GM23338 (cell line): ENCODE measurements at regions not wholly inside any gene's neighbourhood (a gene's known extent, or its start where the extent isn't known, plus 50 kb on each side); places are given as distances from the start of the nearest gene placed in this dataset.

Experiments used
- ATAC-seq: fragments of 200-7000 bp; cut with Tn5 transposase; 3 replicates; pipeline ENCODE4 v1.9.1; 2020
- DNase-seq: peaks from one replicate; pipeline ENCODE4 v3.0.0-alpha.2; 2015; ENCODE audit warnings: low spot score
- H2AFZ ChIP-seq: fragments of 200-600 bp; sonication (generic); 2 replicates; pipeline ENCODE4 v1.8.0; 2016; ENCODE audit warnings: antibody characterized with exemption, mild to moderate bottlenecking, moderate library complexity
- H3F3A ChIP-seq: fragments of 200-600 bp; sonication (generic); replicated peaks from 2 replicates; pipeline ENCODE4 v1.8.0; 2017; ENCODE audit warnings: antibody characterized with exemption, mixed run types, low read depth
- H3K27ac ChIP-seq: fragments of 200-600 bp; sonication (generic); 2 replicates; pipeline ENCODE4 v1.6.1; 2016; ENCODE audit warnings: low read depth
- H3K27me3 ChIP-seq: fragments of 200-600 bp; sonication (generic); 2 replicates; pipeline ENCODE4 v1.8.0; 2016; ENCODE audit warnings: mild to moderate bottlenecking, mixed run types, moderate library complexity; ENCODE audit not compliant: insufficient read depth
- H3K36me3 ChIP-seq: fragments of 200-600 bp; sonication (generic); 2 replicates; pipeline ENCODE4 v1.8.0; 2016; ENCODE audit warnings: mild to moderate bottlenecking; ENCODE audit not compliant: insufficient read depth
- H3K4me1 ChIP-seq: fragments of 200-600 bp; sonication (generic); 2 replicates; pipeline ENCODE4 v1.8.0; 2016; ENCODE audit warnings: mild to moderate bottlenecking, moderate library complexity; ENCODE audit not compliant: insufficient read depth
- H3K4me2 ChIP-seq: fragments of 200-600 bp; sonication (generic); 2 replicates; pipeline ENCODE4 v1.7.1; 2017; ENCODE audit warnings: mixed run types
- H3K4me3 ChIP-seq: fragments of 200-600 bp; sonication (generic); 2 replicates; pipeline ENCODE4 v1.6.1; 2016; ENCODE audit warnings: mixed run types
- H3K79me2 ChIP-seq: fragments of 200-600 bp; sonication (generic); replicated peaks from 2 replicates; pipeline ENCODE4 v1.8.0; 2017; ENCODE audit warnings: mild to moderate bottlenecking; ENCODE audit not compliant: insufficient read depth
- H3K9me2 ChIP-seq: fragments of 200-600 bp; sonication (generic); 2 replicates; pipeline ENCODE4 v1.8.0; 2017; ENCODE audit not compliant: insufficient read depth
- H4K20me1 ChIP-seq: fragments of 200-600 bp; sonication (generic); replicated peaks from 2 replicates; pipeline ENCODE4 v1.8.0; 2017; ENCODE audit warnings: mild to moderate bottlenecking; ENCODE audit not compliant: insufficient read depth
- H3K27ac Mint-ChIP-seq: 2 replicates; pipeline ENCODE4 v1.8.0; 2020; ENCODE audit warnings: inconsistent platforms, mild to moderate bottlenecking, moderate library complexity, mixed read lengths
- H3K27me3 Mint-ChIP-seq: 3 replicates; pipeline ENCODE4 v1.8.0; 2022; ENCODE audit warnings: low read depth, mild to moderate bottlenecking, moderate library complexity, mixed read lengths, inconsistent platforms; ENCODE audit not compliant: insufficient read depth, poor library complexity
- H3K36me3 Mint-ChIP-seq: 3 replicates; pipeline ENCODE4 v1.8.0; 2021; ENCODE audit warnings: low read depth, mild to moderate bottlenecking, inconsistent platforms, moderate library complexity, mixed read lengths
- H3K4me1 Mint-ChIP-seq: 3 replicates; pipeline ENCODE4 v1.8.0; 2020; ENCODE audit warnings: mild to moderate bottlenecking, inconsistent platforms, mixed read lengths
- H3K4me3 Mint-ChIP-seq: 3 replicates; pipeline ENCODE4 v1.8.0; 2021; ENCODE audit warnings: moderate library complexity, mild to moderate bottlenecking, inconsistent platforms, mixed read lengths
- H3K9me3 Mint-ChIP-seq: 3 replicates; pipeline ENCODE4 v1.8.0; 2020; ENCODE audit warnings: moderate library complexity, mild to moderate bottlenecking, inconsistent platforms, mixed read lengths
- CTCF ChIP-seq, 2 experiments: fragments of 200-600 bp in 1 of 2; sonication (generic) in 1 of 2; conservative IDR thresholded peaks; 2 replicates each; pipeline versions ENCODE4 v1.5.1 to v1.6.1; 2016 to 2017; ENCODE audit warnings: antibody characterized with exemption in 2 of 2, low read depth in 2 of 2, mild to moderate bottlenecking in 2 of 2, moderate library complexity in 1 of 2
- ETS1 ChIP-seq: IDR thresholded peaks from 2 replicates; pipeline ENCODE4 v1.6.1; 2016; ENCODE audit warnings: antibody characterized with exemption
- EZH2 ChIP-seq: fragments of 200-600 bp; sonication (generic); IDR thresholded peaks from one replicate; pipeline ENCODE4 v1.8.0; 2017; ENCODE audit warnings: antibody characterized with exemption, mild to moderate bottlenecking, low read depth; ENCODE audit not compliant: unreplicated experiment
- EZH2phosphoT487 ChIP-seq: fragments of 200-600 bp; sonication (generic); IDR thresholded peaks from one replicate; pipeline ENCODE4 v1.8.1; 2018; ENCODE audit warnings: antibody characterized with exemption; ENCODE audit not compliant: unreplicated experiment
- JUNB ChIP-seq: IDR thresholded peaks from one replicate; pipeline ENCODE4 v1.6.1; 2016; ENCODE audit warnings: antibody characterized with exemption; ENCODE audit not compliant: unreplicated experiment
- NANOG ChIP-seq: IDR thresholded peaks from 2 replicates; pipeline ENCODE4 v1.6.1; 2016; ENCODE audit warnings: antibody characterized with exemption, borderline replicate concordance
- POLR2AphosphoS5 ChIP-seq: IDR thresholded peaks from 2 replicates; pipeline ENCODE4 v1.6.1; 2016; ENCODE audit warnings: antibody characterized with exemption, low read depth
- STAT1 ChIP-seq: IDR thresholded peaks from one replicate; pipeline ENCODE4 v1.6.1; 2016; ENCODE audit warnings: antibody characterized with exemption; ENCODE audit not compliant: unreplicated experiment
- ZNF114 ChIP-seq: fragments of 250-450 bp; sonication (Bioruptor Pico); IDR thresholded peaks from 2 replicates; pipeline ENCODE4 v1.5.0; 2020; ENCODE audit warnings: mild to moderate bottlenecking, moderate library complexity
- ZNF331 ChIP-seq: fragments of 250-450 bp; sonication (Bioruptor Pico); IDR thresholded peaks from 2 replicates; pipeline ENCODE4 v1.5.0; 2020; ENCODE audit warnings: low read depth, mild to moderate bottlenecking, moderate library complexity
- TF ChIP-seq, protein P1 (sequence below): fragments of 250-450 bp; sonication (Bioruptor Pico); IDR thresholded peaks from 2 replicates; pipeline ENCODE4 v1.5.0; 2020; ENCODE audit warnings: mild to moderate bottlenecking, moderate library complexity
- TF ChIP-seq, protein P2 (sequence below): IDR thresholded peaks from one replicate; pipeline ENCODE4 v1.6.1; 2018; ENCODE audit warnings: antibody characterized with exemption; ENCODE audit not compliant: unreplicated experiment

- TF ChIP-seq, protein P1, sequence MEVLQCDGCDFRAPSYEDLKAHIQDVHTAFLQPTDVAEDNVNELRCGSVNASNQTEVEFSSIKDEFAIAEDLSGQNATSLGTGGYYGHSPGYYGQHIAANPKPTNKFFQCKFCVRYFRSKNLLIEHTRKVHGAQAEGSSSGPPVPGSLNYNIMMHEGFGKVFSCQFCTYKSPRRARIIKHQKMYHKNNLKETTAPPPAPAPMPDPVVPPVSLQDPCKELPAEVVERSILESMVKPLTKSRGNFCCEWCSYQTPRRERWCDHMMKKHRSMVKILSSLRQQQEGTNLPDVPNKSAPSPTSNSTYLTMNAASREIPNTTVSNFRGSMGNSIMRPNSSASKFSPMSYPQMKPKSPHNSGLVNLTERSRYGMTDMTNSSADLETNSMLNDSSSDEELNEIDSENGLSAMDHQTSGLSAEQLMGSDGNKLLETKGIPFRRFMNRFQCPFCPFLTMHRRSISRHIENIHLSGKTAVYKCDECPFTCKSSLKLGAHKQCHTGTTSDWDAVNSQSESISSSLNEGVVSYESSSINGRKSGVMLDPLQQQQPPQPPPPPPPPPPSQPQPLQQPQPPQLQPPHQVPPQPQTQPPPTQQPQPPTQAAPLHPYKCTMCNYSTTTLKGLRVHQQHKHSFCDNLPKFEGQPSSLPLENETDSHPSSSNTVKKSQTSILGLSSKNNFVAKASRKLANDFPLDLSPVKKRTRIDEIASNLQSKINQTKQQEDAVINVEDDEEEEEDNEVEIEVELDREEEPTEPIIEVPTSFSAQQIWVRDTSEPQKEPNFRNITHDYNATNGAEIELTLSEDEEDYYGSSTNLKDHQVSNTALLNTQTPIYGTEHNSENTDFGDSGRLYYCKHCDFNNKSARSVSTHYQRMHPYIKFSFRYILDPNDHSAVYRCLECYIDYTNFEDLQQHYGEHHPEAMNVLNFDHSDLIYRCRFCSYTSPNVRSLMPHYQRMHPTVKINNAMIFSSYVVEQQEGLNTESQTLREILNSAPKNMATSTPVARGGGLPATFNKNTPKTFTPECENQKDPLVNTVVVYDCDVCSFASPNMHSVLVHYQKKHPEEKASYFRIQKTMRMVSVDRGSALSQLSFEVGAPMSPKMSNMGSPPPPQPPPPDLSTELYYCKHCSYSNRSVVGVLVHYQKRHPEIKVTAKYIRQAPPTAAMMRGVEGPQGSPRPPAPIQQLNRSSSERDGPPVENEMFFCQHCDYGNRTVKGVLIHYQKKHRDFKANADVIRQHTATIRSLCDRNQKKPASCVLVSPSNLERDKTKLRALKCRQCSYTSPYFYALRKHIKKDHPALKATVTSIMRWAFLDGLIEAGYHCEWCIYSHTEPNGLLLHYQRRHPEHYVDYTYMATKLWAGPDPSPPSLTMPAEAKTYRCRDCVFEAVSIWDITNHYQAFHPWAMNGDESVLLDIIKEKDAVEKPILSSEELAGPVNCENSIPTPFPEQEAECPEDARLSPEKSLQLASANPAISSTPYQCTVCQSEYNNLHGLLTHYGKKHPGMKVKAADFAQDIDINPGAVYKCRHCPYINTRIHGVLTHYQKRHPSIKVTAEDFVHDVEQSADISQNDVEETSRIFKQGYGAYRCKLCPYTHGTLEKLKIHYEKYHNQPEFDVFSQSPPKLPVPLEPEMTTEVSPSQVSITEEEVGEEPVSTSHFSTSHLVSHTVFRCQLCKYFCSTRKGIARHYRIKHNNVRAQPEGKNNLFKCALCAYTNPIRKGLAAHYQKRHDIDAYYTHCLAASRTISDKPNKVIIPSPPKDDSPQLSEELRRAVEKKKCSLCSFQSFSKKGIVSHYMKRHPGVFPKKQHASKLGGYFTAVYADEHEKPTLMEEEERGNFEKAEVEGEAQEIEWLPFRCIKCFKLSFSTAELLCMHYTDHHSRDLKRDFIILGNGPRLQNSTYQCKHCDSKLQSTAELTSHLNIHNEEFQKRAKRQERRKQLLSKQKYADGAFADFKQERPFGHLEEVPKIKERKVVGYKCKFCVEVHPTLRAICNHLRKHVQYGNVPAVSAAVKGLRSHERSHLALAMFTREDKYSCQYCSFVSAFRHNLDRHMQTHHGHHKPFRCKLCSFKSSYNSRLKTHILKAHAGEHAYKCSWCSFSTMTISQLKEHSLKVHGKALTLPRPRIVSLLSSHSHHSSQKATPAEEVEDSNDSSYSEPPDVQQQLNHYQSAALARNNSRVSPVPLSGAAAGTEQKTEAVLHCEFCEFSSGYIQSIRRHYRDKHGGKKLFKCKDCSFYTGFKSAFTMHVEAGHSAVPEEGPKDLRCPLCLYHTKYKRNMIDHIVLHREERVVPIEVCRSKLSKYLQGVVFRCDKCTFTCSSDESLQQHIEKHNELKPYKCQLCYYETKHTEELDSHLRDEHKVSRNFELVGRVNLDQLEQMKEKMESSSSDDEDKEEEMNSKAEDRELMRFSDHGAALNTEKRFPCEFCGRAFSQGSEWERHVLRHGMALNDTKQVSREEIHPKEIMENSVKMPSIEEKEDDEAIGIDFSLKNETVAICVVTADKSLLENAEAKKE (CRISPR knock-in tag) = no peak
- TF ChIP-seq ZNF331 (CRISPR knock-in tag) (no peak), JUNB (no peak), EZH2 (no peak), CTCF (conservative IDR thresholded peaks at IDR 0.05; ENCODE audit: low read depth in 2 of 2) (no peak), ZNF114 (CRISPR knock-in tag) (no peak), NANOG (no peak), EZH2phosphoT487 (no peak), POLR2AphosphoS5 (no peak), STAT1 (no peak)
Observed at GRCh38 chr11:23283666-23284065, 423.4 kb upstream of the CCDC179 start (continued).

DNA sequence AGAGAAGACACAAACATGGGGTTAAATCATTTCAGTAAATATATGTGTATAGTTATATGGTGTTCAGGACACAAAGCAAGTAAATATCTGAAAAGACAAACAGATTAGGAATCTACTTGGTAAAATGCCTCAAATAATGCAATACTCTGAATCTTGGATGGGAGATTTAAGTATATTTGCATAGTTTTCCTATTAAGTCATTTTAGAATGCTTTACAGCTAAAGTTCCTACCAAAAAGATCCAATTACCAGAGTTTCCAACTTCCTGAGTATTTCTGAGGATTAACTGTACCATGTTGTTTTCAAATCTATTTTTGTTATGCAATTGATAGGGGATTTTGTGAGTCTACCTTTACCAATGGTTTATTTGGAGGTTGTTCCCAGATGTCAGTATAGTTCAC lies 424.4 kb upstream of the CCDC179 start:
- no peaks in the 10 kb centered on the region; the same call in 1 of the 2 replicates for H3K4me1 ChIP-seq
- H3K27me3 ChIP-seq = no peaks in the 10 kb centered on the region
- no peaks in the 10 kb centered on the region for H4K20me1 ChIP-seq
- no peaks in the 10 kb centered on the region for H3K27me3 Mint-ChIP-seq
- H3K4me3 Mint-ChIP-seq = no peak overlapping the region
- no peak overlapping the region for H2AFZ ChIP-seq
- H3K4me2 ChIP-seq = no peak overlapping the region
- H3K36me3 Mint-ChIP-seq = no peaks in the 10 kb centered on the region
- no peaks in the 10 kb centered on the region for H3K36me3 ChIP-seq
- H3K4me1 Mint-ChIP-seq = no peaks in the 10 kb centered on the region
- H3F3A ChIP-seq = no peaks in the 10 kb centered on the region
- no peak overlapping the region for H3K4me3 ChIP-seq
- DNase-seq = no peak
- no peak for ATAC-seq
- H3K27ac Mint-ChIP-seq = no peak overlapping the region
- no peak overlapping the region for H3K27ac ChIP-seq
- no peaks in the 10 kb centered on the region for H3K9me2 ChIP-seq
- no peaks in the 10 kb centered on the region for H3K9me3 Mint-ChIP-seq
- no peaks in the 10 kb centered on the region for H3K79me2 ChIP-seq
- no peak for TF ChIP-seq EZH2phosphoT487
- no peak for TF ChIP-seq ETS1
- TF ChIP-seq STAT1 = no peak
- TF ChIP-seq ZNF331 (CRISPR knock-in tag) = no peak
- TF ChIP-seq, protein P2, sequence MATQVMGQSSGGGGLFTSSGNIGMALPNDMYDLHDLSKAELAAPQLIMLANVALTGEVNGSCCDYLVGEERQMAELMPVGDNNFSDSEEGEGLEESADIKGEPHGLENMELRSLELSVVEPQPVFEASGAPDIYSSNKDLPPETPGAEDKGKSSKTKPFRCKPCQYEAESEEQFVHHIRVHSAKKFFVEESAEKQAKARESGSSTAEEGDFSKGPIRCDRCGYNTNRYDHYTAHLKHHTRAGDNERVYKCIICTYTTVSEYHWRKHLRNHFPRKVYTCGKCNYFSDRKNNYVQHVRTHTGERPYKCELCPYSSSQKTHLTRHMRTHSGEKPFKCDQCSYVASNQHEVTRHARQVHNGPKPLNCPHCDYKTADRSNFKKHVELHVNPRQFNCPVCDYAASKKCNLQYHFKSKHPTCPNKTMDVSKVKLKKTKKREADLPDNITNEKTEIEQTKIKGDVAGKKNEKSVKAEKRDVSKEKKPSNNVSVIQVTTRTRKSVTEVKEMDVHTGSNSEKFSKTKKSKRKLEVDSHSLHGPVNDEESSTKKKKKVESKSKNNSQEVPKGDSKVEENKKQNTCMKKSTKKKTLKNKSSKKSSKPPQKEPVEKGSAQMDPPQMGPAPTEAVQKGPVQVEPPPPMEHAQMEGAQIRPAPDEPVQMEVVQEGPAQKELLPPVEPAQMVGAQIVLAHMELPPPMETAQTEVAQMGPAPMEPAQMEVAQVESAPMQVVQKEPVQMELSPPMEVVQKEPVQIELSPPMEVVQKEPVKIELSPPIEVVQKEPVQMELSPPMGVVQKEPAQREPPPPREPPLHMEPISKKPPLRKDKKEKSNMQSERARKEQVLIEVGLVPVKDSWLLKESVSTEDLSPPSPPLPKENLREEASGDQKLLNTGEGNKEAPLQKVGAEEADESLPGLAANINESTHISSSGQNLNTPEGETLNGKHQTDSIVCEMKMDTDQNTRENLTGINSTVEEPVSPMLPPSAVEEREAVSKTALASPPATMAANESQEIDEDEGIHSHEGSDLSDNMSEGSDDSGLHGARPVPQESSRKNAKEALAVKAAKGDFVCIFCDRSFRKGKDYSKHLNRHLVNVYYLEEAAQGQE = no peak
